Cardiac fibroblast (primary cell): ENCODE measurements at regions not wholly inside any gene's neighbourhood (a gene's known extent, or its start where the extent isn't known, plus 50 kb on each side); places are given as distances from the start of the nearest gene placed in this dataset.
A peak's percentile ranks its signal among the peaks of the same experiment; 100 is the strongest.

ENCODE experiments used
- DNase-seq, 2 donors: peaks; one replicate each; pipeline versions ENCODE4 v3.0.0 to v3.0.0-alpha.2; 2010; ENCODE audit warnings: low read depth in 2 of 2
- H3K4me3 ChIP-seq, 2 donors: replicated peaks in 1 of 2; 1 replicate in 1 of 2; 2 replicates in 1 of 2; pipeline ENCODE4 v1.5.1; 2011; ENCODE audit warnings: low read depth in 2 of 2, low read length in 2 of 2, mild to moderate bottlenecking in 2 of 2, moderate library complexity in 1 of 2
- CTCF ChIP-seq: IDR thresholded peaks from one replicate; pipeline ENCODE4 v1.5.1; 2011; ENCODE audit warnings: low read depth, mild to moderate bottlenecking, low read length, inconsistent platforms

- no peak overlapping the region for H3K4me3 ChIP-seq
- peak in 1 of 2 donors; percentile 17 for DNase-seq
- no peak for TF ChIP-seq CTCF
Measured at GRCh38 chr5:13248253-13248652, 696.2 kb downstream of the DNAH5 start.

- no peak overlapping the region for H3K4me3 ChIP-seq
- DNase-seq, result no peak
- TF ChIP-seq CTCF, result no peak
Measured at GRCh38 chr5:13246053-13246452, 698.4 kb downstream of the DNAH5 start.

GRCh38 chr5:13244151-13244550, 700.3 kb downstream of the DNAH5 start:
- no peak for TF ChIP-seq CTCF
- DNase-seq, result no peak
- no peak overlapping the region for H3K4me3 ChIP-seq

GRCh38 chr5:13227513-13227912, 717.0 kb downstream of the DNAH5 start:
- TF ChIP-seq CTCF, result no peak
- H3K4me3 ChIP-seq, result no peak overlapping the region
- no peak for DNase-seq

GRCh38 chr5:13218518-13218917, 726.0 kb downstream of the DNAH5 start:
- peak in 1 of 2 donors; percentile 5 for DNase-seq
- H3K4me3 ChIP-seq, result no peak overlapping the region
- no peak for TF ChIP-seq CTCF

GRCh38 chr5:13217636-13218035, 726.9 kb downstream of the DNAH5 start:
- no peak for TF ChIP-seq CTCF
- H3K4me3 ChIP-seq, result no peak overlapping the region
- DNase-seq, result peak in 1 of 2 donors; percentile 1

- no peak for TF ChIP-seq CTCF
- no peak overlapping the region for H3K4me3 ChIP-seq
- DNase-seq, result no peak
Measured at GRCh38 chr5:13215806-13216205, 728.7 kb downstream of the DNAH5 start.
